Subcutaneous abdominal adipose tissue (tissue), 5 donors: ENCODE measurements at regions not wholly inside any gene's neighbourhood (a gene's known extent, or its start where the extent isn't known, plus 50 kb on each side); places are given as distances from the start of the nearest gene placed in this dataset.
"Not testable (repeated sequence)": the region's sequence is repeated elsewhere in the genome, so short reads cannot be mapped to it uniquely, and the experiment has no call there.

Experiments
- H3K27ac ChIP-seq: one replicate; pipeline ENCODE4 v1.7.0; 2013; ENCODE audit warnings: low read depth, mild to moderate bottlenecking, inconsistent platforms, low read length, moderate library complexity
- H3K27me3 ChIP-seq, 5 donors: one replicate each; pipeline ENCODE4 v1.7.0; 2013; ENCODE audit warnings: low read length in 5 of 5, inconsistent platforms in 1 of 5; ENCODE audit not compliant: control insufficient read depth in 5 of 5, insufficient read depth in 4 of 5
- H3K36me3 ChIP-seq, 5 donors: one replicate each; pipeline ENCODE4 v1.7.0; 2013; ENCODE audit warnings: low read length in 5 of 5; ENCODE audit not compliant: control insufficient read depth in 5 of 5, insufficient read depth in 5 of 5
- H3K4me1 ChIP-seq, 5 donors: one replicate each; pipeline ENCODE4 v1.7.0; 2013; ENCODE audit warnings: low read length in 5 of 5, mild to moderate bottlenecking in 3 of 5, moderate library complexity in 1 of 5; ENCODE audit not compliant: control insufficient read depth in 5 of 5, insufficient read depth in 5 of 5
- H3K4me3 ChIP-seq, 5 donors: one replicate each; pipeline ENCODE4 v1.7.0; 2013; ENCODE audit warnings: low read length in 5 of 5, low read depth in 1 of 5
- H3K9ac ChIP-seq, 5 donors: one replicate each; pipeline ENCODE4 v1.7.0; 2013; ENCODE audit warnings: low read length in 5 of 5, mild to moderate bottlenecking in 4 of 5, moderate library complexity in 3 of 5
- H3K9me3 ChIP-seq, 5 donors: one replicate each; pipeline ENCODE4 v1.7.0; 2013; ENCODE audit warnings: low read length in 5 of 5; ENCODE audit not compliant: control insufficient read depth in 5 of 5
- donor health status: healthy.
- donor health status: healthy.
- donor health status: healthy.
- donor health status: healthy.
- donor health status: healthy.

- no peak overlapping the region for H3K9ac ChIP-seq
- H3K4me3 ChIP-seq = no peak overlapping the region
- H3K27ac ChIP-seq = no peak overlapping the region
- H3K36me3 ChIP-seq = no peaks in the 10 kb centered on the region
- no peaks in the 10 kb centered on the region for H3K27me3 ChIP-seq
- H3K9me3 ChIP-seq = no peaks in the 10 kb centered on the region
- no peaks in the 10 kb centered on the region for H3K4me1 ChIP-seq
Observed at GRCh38 chr4:175306436-175306835, 388.3 kb downstream of the ADAM29 start.

- no peaks in the 10 kb centered on the region for H3K36me3 ChIP-seq
- no peaks in the 10 kb centered on the region for H3K4me1 ChIP-seq
- H3K27me3 ChIP-seq = no peaks in the 10 kb centered on the region
- no peak overlapping the region for H3K9ac ChIP-seq
- no peak overlapping the region for H3K27ac ChIP-seq
- no peaks in the 10 kb centered on the region for H3K9me3 ChIP-seq
- no peak overlapping the region for H3K4me3 ChIP-seq
Observed at GRCh38 chr4:175307326-175307725, 389.2 kb downstream of the ADAM29 start.

DNA sequence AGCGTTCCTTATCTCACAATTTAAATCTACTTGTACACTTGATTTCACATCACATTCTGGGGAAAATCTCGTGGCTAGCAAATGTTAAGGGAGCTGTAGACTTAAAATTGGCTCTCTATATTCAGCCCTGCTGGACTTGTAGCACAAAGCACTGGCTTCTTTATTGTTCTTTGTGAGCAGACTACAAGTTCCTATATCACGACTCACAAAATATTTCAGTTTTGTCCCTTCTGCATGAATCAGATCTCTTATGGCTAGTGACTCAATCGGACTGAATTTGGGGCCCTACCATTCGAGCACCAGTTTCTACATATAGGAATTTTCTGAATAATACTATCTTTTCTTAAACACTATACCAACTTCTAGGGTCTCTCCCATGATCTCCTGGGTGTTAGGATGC is 390.1 kb downstream of the ADAM29 start:
- no peaks in the 10 kb centered on the region for H3K4me1 ChIP-seq
- no peak overlapping the region for H3K27ac ChIP-seq
- H3K27me3 ChIP-seq = no peaks in the 10 kb centered on the region
- H3K9me3 ChIP-seq = no peaks in the 10 kb centered on the region
- H3K9ac ChIP-seq = no peak overlapping the region
- no peak overlapping the region for H3K4me3 ChIP-seq
- H3K36me3 ChIP-seq = no peaks in the 10 kb centered on the region

DNA sequence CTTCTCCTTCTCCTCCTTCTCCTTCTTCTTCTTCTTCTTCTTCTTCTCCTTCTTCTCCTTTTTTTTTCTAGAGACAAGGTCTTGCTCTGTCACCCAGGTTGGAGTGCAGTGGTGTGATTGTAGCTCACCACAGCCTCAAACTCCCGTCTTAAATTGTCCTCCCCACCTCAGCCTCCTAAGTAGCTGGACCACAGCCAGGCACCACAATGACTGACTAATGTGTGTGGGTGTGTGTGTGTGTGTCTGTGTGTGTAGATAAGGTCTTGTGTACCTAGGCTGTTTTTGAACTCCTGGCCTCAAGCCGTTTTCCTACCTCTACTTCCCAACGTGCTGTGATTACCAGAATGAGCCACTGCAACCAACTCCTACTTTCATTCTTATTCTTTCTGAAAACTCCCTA is 390.9 kb downstream of the ADAM29 start:
- Histone ChIP-seq H3K36me3 (no peaks in the 10 kb centered on the region), H3K27ac (no peak overlapping the region), H3K4me3 (no peak overlapping the region), H3K4me1 (no peaks in the 10 kb centered on the region), H3K9me3 (no peaks in the 10 kb centered on the region), H3K9ac (no peak overlapping the region), H3K27me3 (no peaks in the 10 kb centered on the region)

- no peaks in the 10 kb centered on the region for H3K27me3 ChIP-seq
- H3K9ac ChIP-seq = no peak overlapping the region
- H3K36me3 ChIP-seq = no peaks in the 10 kb centered on the region
- H3K4me1 ChIP-seq = no peaks in the 10 kb centered on the region
- H3K9me3 ChIP-seq = peaks cover 0 to 5% (median 0%) of the 10 kb centered on the region in 5 donors
- no peak overlapping the region for H3K4me3 ChIP-seq
- H3K27ac ChIP-seq = no peak overlapping the region
Observed at GRCh38 chr4:175325230-175325629, 407.1 kb downstream of the ADAM29 start.

DNA sequence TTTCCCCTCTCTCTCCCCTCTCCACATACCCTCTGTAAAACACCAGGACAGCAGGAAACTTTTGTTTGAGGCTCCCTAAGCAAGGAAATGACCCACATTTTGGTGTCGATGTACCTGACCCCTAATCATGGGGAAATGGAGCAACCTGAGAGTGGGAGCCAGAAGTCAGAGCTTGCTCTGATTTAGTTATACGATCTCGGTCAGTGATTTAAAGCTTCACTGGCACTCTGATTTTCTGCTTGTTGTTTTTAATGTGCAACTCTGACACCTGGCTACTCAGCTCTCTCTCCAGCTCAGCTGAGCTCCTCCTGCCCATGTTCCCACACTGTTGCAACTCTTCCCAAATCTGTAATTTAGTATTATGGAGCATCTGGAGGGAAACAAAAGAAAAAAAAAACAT is 408.6 kb downstream of the ADAM29 start:
- no peaks in the 10 kb centered on the region for H3K27me3 ChIP-seq
- no peaks in the 10 kb centered on the region for H3K4me1 ChIP-seq
- no peak overlapping the region for H3K4me3 ChIP-seq
- no peaks in the 10 kb centered on the region for H3K36me3 ChIP-seq
- H3K9me3 ChIP-seq = peaks cover 0 to 5% (median 0%) of the 10 kb centered on the region in 5 donors
- no peak overlapping the region for H3K9ac ChIP-seq
- no peak overlapping the region for H3K27ac ChIP-seq

DNA sequence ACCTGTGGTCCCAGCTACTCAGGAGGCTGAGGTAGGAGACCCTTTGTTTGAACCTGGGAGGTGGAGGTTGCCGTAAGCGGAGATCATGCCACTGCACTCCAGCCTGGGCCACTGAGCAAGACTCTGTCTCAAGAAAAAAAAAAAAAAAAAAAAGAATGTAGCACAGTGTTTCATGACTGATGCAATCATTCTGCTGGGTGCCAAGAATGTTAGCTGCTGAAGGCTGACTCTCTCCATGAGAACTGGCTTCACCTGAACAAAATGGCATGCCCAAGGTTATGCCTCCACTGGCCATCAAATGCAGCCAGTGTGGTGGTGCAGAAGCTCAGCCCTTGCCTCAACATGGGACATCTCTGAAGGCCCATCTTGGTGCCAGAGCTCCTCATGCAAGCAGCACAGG is 412.1 kb downstream of the ADAM29 start:
- Histone ChIP-seq H3K9ac (no peak overlapping the region), H3K36me3 (no peaks in the 10 kb centered on the region), H3K4me3 (no peak overlapping the region), H3K27ac (no peak overlapping the region), H3K9me3 (no peaks in the 10 kb centered on the region), H3K4me1 (no peaks in the 10 kb centered on the region), H3K27me3 (no peaks in the 10 kb centered on the region)

GRCh38 chr4:175330652-175331051 is 412.5 kb downstream of the ADAM29 start:
- Histone ChIP-seq H3K36me3 (no peaks in the 10 kb centered on the region), H3K4me1 (no peaks in the 10 kb centered on the region), H3K9me3 (no peaks in the 10 kb centered on the region), H3K27me3 (no peaks in the 10 kb centered on the region), H3K27ac (no peak overlapping the region), H3K9ac (no peak overlapping the region), H3K4me3 (no peak overlapping the region)

DNA sequence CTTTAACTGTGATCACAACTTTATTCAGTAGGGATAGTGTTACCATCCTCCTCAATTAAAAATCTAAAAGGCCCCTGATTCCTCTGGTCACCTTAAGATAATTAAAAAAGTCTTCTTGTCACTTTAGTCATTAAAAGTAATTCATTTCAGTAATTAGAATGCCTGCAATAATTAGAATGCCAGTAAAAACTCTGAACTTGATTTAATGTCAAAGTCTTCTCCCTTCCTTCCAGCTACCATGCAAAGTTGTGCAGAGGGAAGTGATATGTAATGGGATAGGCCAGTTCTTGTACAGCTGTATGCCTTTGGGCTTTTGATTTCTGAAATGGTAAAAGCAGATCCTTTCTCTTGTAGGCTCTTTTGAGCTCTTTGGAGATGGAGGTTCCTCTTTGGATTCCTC is 417.2 kb downstream of the ADAM29 start:
- H3K36me3 ChIP-seq = no peaks in the 10 kb centered on the region
- no peaks in the 10 kb centered on the region for H3K9me3 ChIP-seq
- no peak overlapping the region for H3K4me3 ChIP-seq
- H3K9ac ChIP-seq = no peak overlapping the region
- no peak overlapping the region for H3K27ac ChIP-seq
- H3K4me1 ChIP-seq = no peaks in the 10 kb centered on the region
- no peaks in the 10 kb centered on the region for H3K27me3 ChIP-seq

DNA sequence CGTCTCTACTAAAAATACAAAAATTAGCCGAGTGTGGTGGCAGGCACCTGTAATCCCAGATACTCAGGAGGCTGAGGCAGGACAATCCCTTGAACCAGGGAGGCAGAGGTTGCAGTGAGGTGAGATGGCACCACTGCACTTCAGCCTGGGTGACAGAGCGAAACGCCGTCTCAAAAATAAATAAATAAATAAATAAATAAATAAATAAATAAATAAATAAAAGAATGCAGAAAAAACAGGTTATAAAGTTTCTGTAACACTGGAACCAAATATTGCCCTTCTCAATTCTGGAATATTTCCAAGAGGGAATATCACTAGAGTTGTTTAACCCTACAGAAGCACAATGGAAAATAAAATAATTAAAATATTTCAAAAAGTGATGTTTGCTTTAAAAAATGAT is 418.4 kb downstream of the ADAM29 start:
- not testable (repeated sequence) for H3K36me3 ChIP-seq, H3K27ac ChIP-seq, H3K9ac ChIP-seq, H3K4me3 ChIP-seq, H3K9me3 ChIP-seq, H3K27me3 ChIP-seq, H3K4me1 ChIP-seq

DNA sequence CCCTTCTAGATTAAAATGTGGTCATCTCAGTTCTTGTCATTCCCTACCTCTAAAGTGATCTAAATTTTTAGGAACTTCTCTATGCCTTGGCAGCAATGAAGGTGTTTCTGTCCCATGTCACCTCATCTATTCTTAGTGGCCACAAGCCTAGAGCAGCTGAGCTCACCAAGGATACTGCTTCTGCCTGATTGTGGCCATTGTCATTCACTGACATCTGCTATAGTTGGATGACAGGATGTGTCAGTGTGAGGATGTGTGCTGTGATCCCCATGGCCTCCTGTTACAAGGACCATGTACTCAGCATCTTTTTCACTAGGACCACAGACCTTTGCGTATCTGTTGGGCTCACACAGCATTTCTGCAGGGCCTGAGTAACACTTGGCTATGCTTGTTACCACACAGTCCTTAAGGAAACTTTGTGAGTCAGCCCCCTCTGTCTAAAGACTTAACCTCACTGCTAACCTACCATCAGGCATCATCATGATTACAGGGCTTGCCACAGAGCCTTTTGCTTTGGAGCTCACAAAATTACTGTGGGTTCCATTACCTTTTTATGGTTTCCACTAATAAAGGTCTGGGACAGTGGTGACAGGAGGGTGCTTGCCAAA is 421.0 kb downstream of the ADAM29 start:
- no peaks in the 10 kb centered on the region for H3K4me1 ChIP-seq
- peaks cover 0 to 7% (median 1%) of the 10 kb centered on the region in 5 donors for H3K9me3 ChIP-seq
- H3K36me3 ChIP-seq = no peaks in the 10 kb centered on the region
- no peak overlapping the region for H3K9ac ChIP-seq
- no peak overlapping the region for H3K4me3 ChIP-seq
- no peaks in the 10 kb centered on the region for H3K27me3 ChIP-seq
- H3K27ac ChIP-seq = no peak overlapping the region
